GM12874 (cell line): ENCODE measurements at regions not wholly inside any gene's neighbourhood (a gene's known extent, or its start where the extent isn't known, plus 50 kb on each side); places are given as distances from the start of the nearest gene placed in this dataset.

ENCODE experiments used
- CTCF ChIP-seq: IDR thresholded peaks from 2 replicates; pipeline ENCODE4 v1.5.1; 2011; ENCODE audit warnings: low read depth, mild to moderate bottlenecking, control low read depth, low read length, moderate library complexity; ENCODE audit not compliant: insufficient read depth

- TF ChIP-seq CTCF, result no peak
Observed at GRCh38 chrX:7435822-7436221, 287.9 kb upstream of the PUDP start.

- TF ChIP-seq CTCF, result no peak
Observed at GRCh38 chrX:7432901-7433300, 284.9 kb upstream of the PUDP start.

GRCh38 chrX:7420717-7421116 lies 272.8 kb upstream of the PUDP start:
- no peak for TF ChIP-seq CTCF

GRCh38 chrX:7414753-7415152 lies 266.8 kb upstream of the PUDP start:
- TF ChIP-seq CTCF, result no peak

- no peak for TF ChIP-seq CTCF
Observed at GRCh38 chrX:7412840-7413239, 264.9 kb upstream of the PUDP start.

GRCh38 chrX:7409866-7410265 lies 261.9 kb upstream of the PUDP start:
- no peak for TF ChIP-seq CTCF

- no peak for TF ChIP-seq CTCF
Observed at GRCh38 chrX:7399373-7399772, 251.4 kb upstream of the PUDP start.

- TF ChIP-seq CTCF, result no peak
Observed at GRCh38 chrX:7390441-7390840, 242.5 kb upstream of the PUDP start.
